Panc1 (cell line): ENCODE measurements at regions not wholly inside any gene's neighbourhood (a gene's known extent, or its start where the extent isn't known, plus 50 kb on each side); places are given as distances from the start of the nearest gene placed in this dataset.
"Not testable (repeated sequence)": the region's sequence is repeated elsewhere in the genome, so short reads cannot be mapped to it uniquely, and the experiment has no call there.

Source experiments
- ATAC-seq: fragments of 200-7000 bp; cut with Tn5 transposase; 2 replicates; pipeline ENCODE4 v1.9.1; 2020; ENCODE audit warnings: mild to moderate bottlenecking, moderate library complexity
- BruUV-seq: library from RNA; stranded (reverse); fragments of 400-500 nt; replicated peaks from 2 replicates; lab custom pipeline; 2021; lab: Mats Ljungman, UMichigan
- CTCF ChIA-PET: fragments of 300-600 bp; sonication (Branson Sonifier 250); formaldehyde crosslinking; loops from one replicate; lab custom pipeline; 2022; ENCODE audit warnings: antibody characterized with exemption; lab: Charles Lee
- POLR2A ChIA-PET: fragments of 300-600 bp; sonication (Branson Sonifier 250); formaldehyde crosslinking; loops from one replicate; lab custom pipeline; 2022; ENCODE audit warnings: antibody characterized with exemption; lab: Charles Lee
- DNase-seq: peaks from one replicate; pipeline ENCODE4 v3.0.0-alpha.2; 2010; ENCODE audit warnings: low read depth, low spot score
- H3K27ac ChIP-seq: 2 replicates; pipeline ENCODE4 v1.5.1; 2011; ENCODE audit warnings: mild to moderate bottlenecking, low read length, inconsistent platforms
- H3K27me3 ChIP-seq: fragments of 200-500 bp; sonication (Bioruptor generic); 2 replicates; pipeline ENCODE4 v1.6.0; 2014; ENCODE audit warnings: low read length, inconsistent platforms; ENCODE audit not compliant: control insufficient read depth, insufficient read depth
- H3K36me3 ChIP-seq: fragments of 200-500 bp; sonication (Bioruptor generic); 2 replicates; pipeline ENCODE4 v1.5.1; 2014; ENCODE audit warnings: inconsistent platforms, mild to moderate bottlenecking, low read length, moderate library complexity; ENCODE audit not compliant: control insufficient read depth, insufficient read depth
- H3K4me1 ChIP-seq: 2 replicates; pipeline ENCODE4 v1.5.1; 2011; ENCODE audit warnings: inconsistent platforms, mild to moderate bottlenecking, low read length, moderate library complexity; ENCODE audit not compliant: control insufficient read depth, insufficient read depth
- H3K4me3 ChIP-seq, 2 experiments: 2 replicates each; pipeline ENCODE4 v1.5.1; 2011 to 2012; ENCODE audit warnings: low read depth in 2 of 2, low read length in 2 of 2, mild to moderate bottlenecking in 2 of 2, inconsistent platforms in 1 of 2, moderate library complexity in 1 of 2
- H3K9me3 ChIP-seq: fragments of 200-500 bp; sonication (Bioruptor generic); 2 replicates; pipeline ENCODE4 v1.5.1; 2014; ENCODE audit warnings: low read depth, mild to moderate bottlenecking, inconsistent platforms, low read length, moderate library complexity; ENCODE audit not compliant: control insufficient read depth, insufficient read depth
- POLR2AphosphoS5 ChIP-seq: IDR thresholded peaks from 2 replicates; pipeline ENCODE4 v1.6.1; 2012; ENCODE audit warnings: mild to moderate bottlenecking, low read depth, low read length, moderate library complexity
- SIN3A ChIP-seq: IDR thresholded peaks from 2 replicates; pipeline ENCODE4 v1.6.1; 2012; ENCODE audit warnings: low read depth, mild to moderate bottlenecking, low read length, moderate library complexity, borderline replicate concordance; ENCODE audit not compliant: insufficient read depth
- TCF7L2 ChIP-seq: IDR thresholded peaks from 2 replicates; pipeline ENCODE4 v1.6.1; 2011; ENCODE audit warnings: mild to moderate bottlenecking, low read depth, low read length, inconsistent platforms
- in situ Hi-C: cut with HindIII; loops from 2 replicates; pipeline ENCODE4 v1.10.0; 2016; ENCODE audit warnings: low sequenced_read_pairs, low pct_unique_long_range_greater_than_20kb
- intact Hi-C: fragments of 100-400 bp; cut with micrococcal nuclease; formaldehyde crosslinking; loops from one replicate; pipeline ENCODE4 v1.10.0; 2022; ENCODE audit not compliant: unreplicated experiment
- TF ChIP-seq, protein P1 (sequence below), 2 experiments: IDR thresholded peaks; 2 replicates each; pipeline ENCODE4 v1.6.1; 2011 to 2012; ENCODE audit warnings: low read depth in 2 of 2, control low read depth in 1 of 2, low read length in 1 of 2, mild to moderate bottlenecking in 1 of 2, moderate library complexity in 1 of 2; ENCODE audit not compliant: insufficient read depth in 1 of 2
- TF ChIP-seq, protein P2 (sequence below): fragments of 450-650 bp; IDR thresholded peaks from 2 replicates; pipeline ENCODE4 v1.5.1; 2017; ENCODE audit warnings: mild to moderate bottlenecking

DNA sequence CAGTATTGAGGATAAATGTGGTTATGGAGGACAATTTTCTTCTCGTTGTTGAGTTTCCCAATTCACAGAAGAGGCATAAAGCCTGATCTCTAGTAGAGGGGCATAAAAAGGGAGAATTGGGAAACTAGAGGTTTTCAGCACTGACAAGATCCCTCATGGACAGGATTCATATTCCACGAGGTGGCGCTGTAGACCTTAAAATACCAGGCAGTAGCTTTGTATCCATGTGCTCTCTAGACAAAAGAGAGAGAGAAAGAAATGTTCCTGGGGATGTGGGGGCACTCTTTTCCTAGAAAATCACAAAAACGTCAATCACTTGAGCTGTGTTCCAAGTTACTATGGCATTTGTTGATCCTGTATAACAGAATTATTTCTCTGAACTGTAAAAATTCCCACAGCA lies 128.3 kb downstream of the MAGEE1 start:
- no peaks in the 10 kb centered on the region for H3K9me3 ChIP-seq
- TF ChIP-seq, protein P1, sequence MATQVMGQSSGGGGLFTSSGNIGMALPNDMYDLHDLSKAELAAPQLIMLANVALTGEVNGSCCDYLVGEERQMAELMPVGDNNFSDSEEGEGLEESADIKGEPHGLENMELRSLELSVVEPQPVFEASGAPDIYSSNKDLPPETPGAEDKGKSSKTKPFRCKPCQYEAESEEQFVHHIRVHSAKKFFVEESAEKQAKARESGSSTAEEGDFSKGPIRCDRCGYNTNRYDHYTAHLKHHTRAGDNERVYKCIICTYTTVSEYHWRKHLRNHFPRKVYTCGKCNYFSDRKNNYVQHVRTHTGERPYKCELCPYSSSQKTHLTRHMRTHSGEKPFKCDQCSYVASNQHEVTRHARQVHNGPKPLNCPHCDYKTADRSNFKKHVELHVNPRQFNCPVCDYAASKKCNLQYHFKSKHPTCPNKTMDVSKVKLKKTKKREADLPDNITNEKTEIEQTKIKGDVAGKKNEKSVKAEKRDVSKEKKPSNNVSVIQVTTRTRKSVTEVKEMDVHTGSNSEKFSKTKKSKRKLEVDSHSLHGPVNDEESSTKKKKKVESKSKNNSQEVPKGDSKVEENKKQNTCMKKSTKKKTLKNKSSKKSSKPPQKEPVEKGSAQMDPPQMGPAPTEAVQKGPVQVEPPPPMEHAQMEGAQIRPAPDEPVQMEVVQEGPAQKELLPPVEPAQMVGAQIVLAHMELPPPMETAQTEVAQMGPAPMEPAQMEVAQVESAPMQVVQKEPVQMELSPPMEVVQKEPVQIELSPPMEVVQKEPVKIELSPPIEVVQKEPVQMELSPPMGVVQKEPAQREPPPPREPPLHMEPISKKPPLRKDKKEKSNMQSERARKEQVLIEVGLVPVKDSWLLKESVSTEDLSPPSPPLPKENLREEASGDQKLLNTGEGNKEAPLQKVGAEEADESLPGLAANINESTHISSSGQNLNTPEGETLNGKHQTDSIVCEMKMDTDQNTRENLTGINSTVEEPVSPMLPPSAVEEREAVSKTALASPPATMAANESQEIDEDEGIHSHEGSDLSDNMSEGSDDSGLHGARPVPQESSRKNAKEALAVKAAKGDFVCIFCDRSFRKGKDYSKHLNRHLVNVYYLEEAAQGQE (IDR thresholded peaks at IDR 0.05; ENCODE audit: insufficient read depth in 1 of 2, low read depth in 2 of 2, low read length in 1 of 2), result no peak
- TF ChIP-seq POLR2AphosphoS5, result no peak
- TF ChIP-seq SIN3A, result no peak
- no peak for TF ChIP-seq TCF7L2
- TF ChIP-seq, protein P2, sequence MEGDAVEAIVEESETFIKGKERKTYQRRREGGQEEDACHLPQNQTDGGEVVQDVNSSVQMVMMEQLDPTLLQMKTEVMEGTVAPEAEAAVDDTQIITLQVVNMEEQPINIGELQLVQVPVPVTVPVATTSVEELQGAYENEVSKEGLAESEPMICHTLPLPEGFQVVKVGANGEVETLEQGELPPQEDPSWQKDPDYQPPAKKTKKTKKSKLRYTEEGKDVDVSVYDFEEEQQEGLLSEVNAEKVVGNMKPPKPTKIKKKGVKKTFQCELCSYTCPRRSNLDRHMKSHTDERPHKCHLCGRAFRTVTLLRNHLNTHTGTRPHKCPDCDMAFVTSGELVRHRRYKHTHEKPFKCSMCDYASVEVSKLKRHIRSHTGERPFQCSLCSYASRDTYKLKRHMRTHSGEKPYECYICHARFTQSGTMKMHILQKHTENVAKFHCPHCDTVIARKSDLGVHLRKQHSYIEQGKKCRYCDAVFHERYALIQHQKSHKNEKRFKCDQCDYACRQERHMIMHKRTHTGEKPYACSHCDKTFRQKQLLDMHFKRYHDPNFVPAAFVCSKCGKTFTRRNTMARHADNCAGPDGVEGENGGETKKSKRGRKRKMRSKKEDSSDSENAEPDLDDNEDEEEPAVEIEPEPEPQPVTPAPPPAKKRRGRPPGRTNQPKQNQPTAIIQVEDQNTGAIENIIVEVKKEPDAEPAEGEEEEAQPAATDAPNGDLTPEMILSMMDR, result peak; percentile 28
- H3K36me3 ChIP-seq, result no peaks in the 10 kb centered on the region
- no peaks in the 10 kb centered on the region for H3K4me1 ChIP-seq
- no peaks in the 10 kb centered on the region for H3K27me3 ChIP-seq
- no peak overlapping the region for H3K4me3 ChIP-seq
- ATAC-seq (no peak), DNase-seq (no peak)
- POLR2A ChIA-PET, result no interaction called here
- in situ Hi-C loops, result no loop called here
- CTCF ChIA-PET, result no interaction called here
- no TSS peak for BruUV-seq
- intact Hi-C loops, result no loop called here
- H3K27ac ChIP-seq, result no peak overlapping the region

DNA sequence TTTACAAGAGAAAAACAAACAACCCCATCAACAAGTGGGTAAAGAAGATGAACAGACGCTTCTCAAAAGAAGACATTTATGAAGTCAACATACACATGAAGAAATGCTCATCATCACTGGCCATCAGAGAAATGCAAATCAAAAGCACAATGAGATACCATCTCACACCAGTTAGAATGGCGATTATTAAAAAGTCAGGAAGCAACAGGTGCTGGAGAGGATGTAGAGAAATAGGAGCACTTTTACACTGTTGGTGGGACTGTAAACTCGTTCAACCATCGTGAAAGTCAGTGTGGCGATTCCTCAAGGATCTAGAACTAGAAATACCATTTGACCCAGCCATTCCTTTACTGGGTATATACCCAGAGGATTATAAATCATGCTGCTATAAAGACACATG lies 137.3 kb downstream of the MAGEE1 start:
- in situ Hi-C loops, intact Hi-C loops, BruUV-seq, H3K27ac ChIP-seq, H3K9me3 ChIP-seq, CTCF ChIA-PET, DNase-seq, H3K27me3 ChIP-seq, ATAC-seq, H3K36me3 ChIP-seq, H3K4me3 ChIP-seq, POLR2A ChIA-PET, H3K4me1 ChIP-seq: not testable (repeated sequence)

DNA sequence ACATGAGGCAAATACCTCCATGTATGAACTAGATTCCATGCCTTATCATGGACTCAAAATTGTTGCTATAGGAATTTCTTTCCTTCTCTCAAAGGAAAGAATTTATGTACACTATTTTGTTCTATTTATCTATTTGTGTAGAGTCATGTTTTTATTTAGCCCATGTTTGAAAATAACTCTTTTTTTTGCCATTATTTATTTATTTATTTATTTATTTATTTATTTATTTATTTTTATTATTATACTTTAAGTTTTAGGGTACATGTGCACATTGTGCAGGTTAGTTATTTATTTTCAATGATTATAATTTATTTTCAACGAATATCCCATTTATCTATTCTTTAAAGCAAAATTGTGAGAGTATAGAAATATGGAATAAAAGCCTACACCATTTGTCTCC lies 177.9 kb downstream of the MAGEE1 start:
- CTCF ChIA-PET, result no interaction called here
- TF ChIP-seq TCF7L2 (no peak), SIN3A (no peak), POLR2AphosphoS5 (no peak)
- TF ChIP-seq, protein P1 (IDR thresholded peaks at IDR 0.05; ENCODE audit: insufficient read depth in 1 of 2, low read depth in 2 of 2, low read length in 1 of 2), result no peak
- TF ChIP-seq, protein P2, result no peak
- H3K27ac ChIP-seq, result no peak overlapping the region
- BruUV-seq, result no TSS peak
- H3K36me3 ChIP-seq, result no peaks in the 10 kb centered on the region
- DNase-seq, result no peak
- no peak overlapping the region for H3K4me3 ChIP-seq
- ATAC-seq, result no peak
- no peaks in the 10 kb centered on the region for H3K9me3 ChIP-seq
- POLR2A ChIA-PET, result no interaction called here
- no peaks in the 10 kb centered on the region for H3K4me1 ChIP-seq
- no peaks in the 10 kb centered on the region for H3K27me3 ChIP-seq
- in situ Hi-C loops, result no loop called here
- intact Hi-C loops, result no loop called here
